Amniotic stem cell (primary cell): ENCODE measurements at regions not wholly inside any gene's neighbourhood (a gene's known extent, or its start where the extent isn't known, plus 50 kb on each side); places are given as distances from the start of the nearest gene placed in this dataset.

ENCODE experiments used
- DNase-seq: peaks from one replicate; lab custom pipeline; 2025; lab: John Stamatoyannopoulos, UW

- DNase-seq, result no peak
Observed at GRCh38 chr5:35319333-35320002, 89.2 kb upstream of the PRLR start.

GRCh38 chr5:35317586-35317985 lies 87.3 kb upstream of the PRLR start:
- DNase-seq, result no peak

GRCh38 chr5:35316611-35317274 lies 86.5 kb upstream of the PRLR start:
- no peak for DNase-seq

- no peak for DNase-seq
Observed at GRCh38 chr5:35313291-35313690, 83.0 kb upstream of the PRLR start.

GRCh38 chr5:35312267-35312666 lies 82.0 kb upstream of the PRLR start:
- DNase-seq, result no peak

- DNase-seq, result no peak
Observed at GRCh38 chr5:35309365-35310130, 79.3 kb upstream of the PRLR start.

- DNase-seq, result no peak
Observed at GRCh38 chr5:35308421-35308820, 78.1 kb upstream of the PRLR start.

- no peak for DNase-seq
Observed at GRCh38 chr5:35306716-35307365, 76.6 kb upstream of the PRLR start.

GRCh38 chr5:35305336-35306020 lies 75.2 kb upstream of the PRLR start:
- DNase-seq, result no peak

- no peak for DNase-seq
Observed at GRCh38 chr5:35304291-35304690, 74.0 kb upstream of the PRLR start.

GRCh38 chr5:35303152-35303551 lies 72.9 kb upstream of the PRLR start:
- DNase-seq, result no peak

- DNase-seq, result no peak
Observed at GRCh38 chr5:35302544-35302943, 72.3 kb upstream of the PRLR start.

- no peak for DNase-seq
Observed at GRCh38 chr5:35297755-35298154, 67.5 kb upstream of the PRLR start.

- no peak for DNase-seq
Observed at GRCh38 chr5:35294976-35295375, 64.7 kb upstream of the PRLR start.

- no peak for DNase-seq
Observed at GRCh38 chr5:35294017-35294416, 63.7 kb upstream of the PRLR start.

- no peak for DNase-seq
Observed at GRCh38 chr5:35285435-35285834, 55.1 kb upstream of the PRLR start.

- no peak for DNase-seq
Observed at GRCh38 chr5:35285011-35285410, 54.7 kb upstream of the PRLR start.

GRCh38 chr5:35284364-35284763 lies 54.1 kb upstream of the PRLR start:
- no peak for DNase-seq

GRCh38 chr5:35282810-35283209 lies 52.5 kb upstream of the PRLR start:
- DNase-seq, result no peak

- DNase-seq, result no peak
Observed at GRCh38 chr5:35281613-35282012, 51.3 kb upstream of the PRLR start.
